ENCODE measurements at regions not wholly inside any gene's neighbourhood (a gene's known extent, or its start where the extent isn't known, plus 50 kb on each side); places are given as distances from the start of the nearest gene placed in this dataset.
A peak's percentile ranks its signal among the peaks of the same experiment; 100 is the strongest.

DNA sequence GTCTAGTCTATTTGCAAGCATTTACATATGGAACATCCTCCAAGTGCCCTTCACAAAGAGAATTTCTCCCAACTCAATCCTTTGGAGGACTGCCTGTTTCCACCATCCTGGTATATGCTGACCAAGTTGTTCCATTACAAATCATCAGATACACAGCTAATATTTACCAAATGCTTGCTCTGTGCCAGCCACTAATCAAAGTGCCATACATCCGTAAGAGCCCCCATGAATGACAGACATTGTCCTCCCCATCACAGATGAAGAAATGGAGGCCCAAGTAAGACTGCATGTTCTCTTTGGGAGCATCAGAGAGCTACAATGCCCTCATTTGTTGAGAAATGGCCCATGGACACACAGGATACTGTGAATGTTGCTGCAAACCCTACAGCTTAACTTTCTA, 130.0 kb upstream of the BACE2 start (continued):
- TF ChIP-seq TBP (CRISPR knock-in tag; IDR thresholded peaks at IDR 0.05) (no peak), ERF (CRISPR knock-in tag; IDR thresholded peaks at IDR 0.05) (no peak), YEATS4 (CRISPR knock-in tag; IDR thresholded peaks at IDR 0.05; ENCODE audit: borderline replicate concordance) (no peak), NFKB2 (CRISPR knock-in tag; IDR thresholded peaks at IDR 0.05; ENCODE audit: borderline replicate concordance) (no peak), SMAD3 (CRISPR knock-in tag; IDR thresholded peaks at IDR 0.05) (no peak), IKZF1 (IDR thresholded peaks at IDR 0.05) (no peak)
- TF ChIP-seq, protein P1, sequence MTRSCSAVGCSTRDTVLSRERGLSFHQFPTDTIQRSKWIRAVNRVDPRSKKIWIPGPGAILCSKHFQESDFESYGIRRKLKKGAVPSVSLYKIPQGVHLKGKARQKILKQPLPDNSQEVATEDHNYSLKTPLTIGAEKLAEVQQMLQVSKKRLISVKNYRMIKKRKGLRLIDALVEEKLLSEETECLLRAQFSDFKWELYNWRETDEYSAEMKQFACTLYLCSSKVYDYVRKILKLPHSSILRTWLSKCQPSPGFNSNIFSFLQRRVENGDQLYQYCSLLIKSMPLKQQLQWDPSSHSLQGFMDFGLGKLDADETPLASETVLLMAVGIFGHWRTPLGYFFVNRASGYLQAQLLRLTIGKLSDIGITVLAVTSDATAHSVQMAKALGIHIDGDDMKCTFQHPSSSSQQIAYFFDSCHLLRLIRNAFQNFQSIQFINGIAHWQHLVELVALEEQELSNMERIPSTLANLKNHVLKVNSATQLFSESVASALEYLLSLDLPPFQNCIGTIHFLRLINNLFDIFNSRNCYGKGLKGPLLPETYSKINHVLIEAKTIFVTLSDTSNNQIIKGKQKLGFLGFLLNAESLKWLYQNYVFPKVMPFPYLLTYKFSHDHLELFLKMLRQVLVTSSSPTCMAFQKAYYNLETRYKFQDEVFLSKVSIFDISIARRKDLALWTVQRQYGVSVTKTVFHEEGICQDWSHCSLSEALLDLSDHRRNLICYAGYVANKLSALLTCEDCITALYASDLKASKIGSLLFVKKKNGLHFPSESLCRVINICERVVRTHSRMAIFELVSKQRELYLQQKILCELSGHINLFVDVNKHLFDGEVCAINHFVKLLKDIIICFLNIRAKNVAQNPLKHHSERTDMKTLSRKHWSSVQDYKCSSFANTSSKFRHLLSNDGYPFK (CRISPR knock-in tag; IDR thresholded peaks at IDR 0.05; ENCODE audit: borderline replicate concordance), result no peak

DNA sequence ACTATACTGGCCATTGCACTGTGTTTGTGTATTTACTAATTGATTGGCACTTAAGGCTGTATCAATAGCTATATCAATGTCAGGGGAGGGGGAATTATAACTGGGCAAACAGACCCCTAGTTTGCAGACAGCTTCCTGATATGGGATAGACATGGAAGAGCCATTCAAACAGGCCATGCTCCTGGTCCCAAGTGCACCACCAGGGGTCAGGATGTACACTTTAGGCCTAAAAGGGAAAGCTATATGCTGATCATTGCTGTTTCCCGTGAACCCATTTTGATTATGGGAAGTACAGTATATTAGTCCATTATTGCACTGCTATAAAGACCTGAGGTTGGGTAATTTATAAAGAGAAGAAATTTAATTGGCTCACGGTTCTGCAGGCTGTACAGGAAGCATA, 124.9 kb upstream of the BACE2 start:
- CTCF ChIA-PET (ENCODE audit: low intra/inter-chr PET ratio, low total read pairs), result no interaction called here

More for the DNA sequence above, 124.9 kb upstream of the BACE2 start:
- no peak overlapping the region for H3K9ac ChIP-seq (ENCODE audit: insufficient read depth, low read depth, low read length)
- no peak overlapping the region for H3K27ac ChIP-seq (ENCODE audit: extremely low read length, insufficient read depth, low read length)
- POLR2A ChIA-PET, result no interaction called here
- no peaks in the 10 kb centered on the region for H3K36me3 ChIP-seq (replicated peaks in 1 of 2; ENCODE audit: control insufficient read depth in 1 of 2, insufficient read depth in 2 of 2, low read length in 2 of 2)
- H3K79me2 ChIP-seq (ENCODE audit: insufficient read depth, low read length), result no peaks in the 10 kb centered on the region
- no peaks in the 10 kb centered on the region for H4K20me1 ChIP-seq (ENCODE audit: insufficient read depth, low read length)
- FAIRE-seq, result no peak
- intact Hi-C loops (cut with micrococcal nuclease; ENCODE audit: unreplicated experiment) (no loop called here), in situ Hi-C loops (cut with HindIII; ENCODE audit: extremely low pct_ligation_motif_present, low pct_unique_long_range_greater_than_20kb) (no loop called here)
- H3K4me2 ChIP-seq (ENCODE audit: low read depth, low read length), result no peak overlapping the region
- TF ChIP-seq IKZF4 (CRISPR knock-in tag; IDR thresholded peaks at IDR 0.05; ENCODE audit: borderline replicate concordance, low read depth, not compliant biosample characterization) (no peak), ZNF629 (CRISPR knock-in tag; conservative IDR thresholded peaks at IDR 0.05) (0 out of 2 replicates have a peak, but pooled peaks have one; percentile 2)
- WGBS (ENCODE audit: low lambda C conversion rate), result 9% methylated on average over 2 of the region's 2 CpGs
- 0 out of 5 replicates have a peak, but pooled peaks cover 0 to 2% of the 10 kb centered on the region in 2 experiments for H3K27me3 ChIP-seq (ENCODE audit: control insufficient read depth in 1 of 2, insufficient read depth in 2 of 2, low read length in 2 of 2)
- no peak overlapping the region for H3K4me3 ChIP-seq (replicated peaks in 1 of 3; ENCODE audit: insufficient read depth in 1 of 3, low read depth in 2 of 3, low read length in 3 of 3)
- H3K4me1 ChIP-seq (ENCODE audit: insufficient read depth, low read length), result peaks cover 10% of the 10 kb centered on the region; the same call in 1 of the 2 replicates
- ATAC-seq, result peak; percentile 52; the same call in 2 of the 3 replicates
- no peak for DNase-seq (ENCODE audit: low spot score)
- H2AFZ ChIP-seq (ENCODE audit: low read length), result no peak overlapping the region
- no peaks in the 10 kb centered on the region for H3K9me3 ChIP-seq (ENCODE audit: low read length)
- no TSS peak for BruUV-seq (replicated peaks)

Data from HepG2 (cell line).